Fibroblast of pulmonary artery (primary cell): ENCODE measurements at regions not wholly inside any gene's neighbourhood (a gene's known extent, or its start where the extent isn't known, plus 50 kb on each side); places are given as distances from the start of the nearest gene placed in this dataset.

Experiments used
- DNase-seq: peaks from one replicate; pipeline ENCODE4 v3.0.0-alpha.2; 2010; ENCODE audit warnings: low read depth
- H3K4me3 ChIP-seq: replicated peaks from 2 replicates; pipeline ENCODE4 v1.5.1; 2011; ENCODE audit warnings: low read depth, mild to moderate bottlenecking, control low read depth, low read length, moderate library complexity
- TF ChIP-seq, protein P1 (sequence below): IDR thresholded peaks from 2 replicates; pipeline ENCODE4 v1.5.1; 2011; ENCODE audit warnings: mild to moderate bottlenecking, control low read depth, low read length, inconsistent platforms; ENCODE audit errors: missing control alignments

DNA sequence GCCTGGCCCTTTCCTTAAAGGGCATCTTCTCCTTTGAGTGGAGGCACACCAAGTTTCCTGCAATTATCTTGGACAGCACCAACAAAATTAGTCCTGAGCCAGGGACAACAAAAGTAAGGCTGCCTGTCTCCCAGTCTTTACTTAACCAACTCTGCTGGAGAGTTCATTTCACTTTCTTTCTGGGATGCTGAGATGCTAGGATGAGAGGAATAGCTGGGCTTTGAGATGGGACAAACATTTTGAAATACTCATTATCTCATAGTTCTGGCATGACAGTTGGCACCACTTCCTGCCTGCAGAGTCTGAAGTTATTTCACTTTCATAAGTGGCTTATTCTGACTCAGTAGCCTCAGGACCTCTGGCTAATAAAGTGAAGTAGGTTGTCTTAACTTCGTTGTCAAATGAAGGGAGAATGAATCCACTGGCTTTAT lies 157.0 kb downstream of the C9orf152 start:
- TF ChIP-seq, protein P1, sequence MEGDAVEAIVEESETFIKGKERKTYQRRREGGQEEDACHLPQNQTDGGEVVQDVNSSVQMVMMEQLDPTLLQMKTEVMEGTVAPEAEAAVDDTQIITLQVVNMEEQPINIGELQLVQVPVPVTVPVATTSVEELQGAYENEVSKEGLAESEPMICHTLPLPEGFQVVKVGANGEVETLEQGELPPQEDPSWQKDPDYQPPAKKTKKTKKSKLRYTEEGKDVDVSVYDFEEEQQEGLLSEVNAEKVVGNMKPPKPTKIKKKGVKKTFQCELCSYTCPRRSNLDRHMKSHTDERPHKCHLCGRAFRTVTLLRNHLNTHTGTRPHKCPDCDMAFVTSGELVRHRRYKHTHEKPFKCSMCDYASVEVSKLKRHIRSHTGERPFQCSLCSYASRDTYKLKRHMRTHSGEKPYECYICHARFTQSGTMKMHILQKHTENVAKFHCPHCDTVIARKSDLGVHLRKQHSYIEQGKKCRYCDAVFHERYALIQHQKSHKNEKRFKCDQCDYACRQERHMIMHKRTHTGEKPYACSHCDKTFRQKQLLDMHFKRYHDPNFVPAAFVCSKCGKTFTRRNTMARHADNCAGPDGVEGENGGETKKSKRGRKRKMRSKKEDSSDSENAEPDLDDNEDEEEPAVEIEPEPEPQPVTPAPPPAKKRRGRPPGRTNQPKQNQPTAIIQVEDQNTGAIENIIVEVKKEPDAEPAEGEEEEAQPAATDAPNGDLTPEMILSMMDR, result no peak
- peak; percentile 88 for DNase-seq
- peak overlapping the region; percentile 98 for H3K4me3 ChIP-seq

DNA sequence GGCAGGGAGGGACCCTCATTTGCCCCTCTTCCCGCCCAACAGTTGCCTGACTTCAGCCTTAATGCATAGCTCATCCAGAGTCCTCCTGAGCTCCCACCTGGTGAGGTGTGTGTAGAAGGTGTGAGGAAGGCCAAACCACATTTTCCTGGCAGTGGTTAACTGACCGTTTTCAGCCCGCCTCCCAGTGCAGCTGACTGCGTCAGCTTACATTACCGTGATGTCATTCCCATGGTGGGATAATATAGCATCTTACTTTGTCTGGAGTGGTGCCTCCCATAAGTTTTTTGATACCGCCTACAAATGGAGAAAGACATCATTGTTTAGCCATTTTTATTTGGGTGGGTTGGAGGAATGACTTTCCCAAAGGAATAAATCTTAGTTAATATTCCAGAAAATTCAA lies 151.9 kb downstream of the C9orf152 start:
- no peak for DNase-seq
- TF ChIP-seq, protein P1, result no peak
- no peak overlapping the region for H3K4me3 ChIP-seq

DNA sequence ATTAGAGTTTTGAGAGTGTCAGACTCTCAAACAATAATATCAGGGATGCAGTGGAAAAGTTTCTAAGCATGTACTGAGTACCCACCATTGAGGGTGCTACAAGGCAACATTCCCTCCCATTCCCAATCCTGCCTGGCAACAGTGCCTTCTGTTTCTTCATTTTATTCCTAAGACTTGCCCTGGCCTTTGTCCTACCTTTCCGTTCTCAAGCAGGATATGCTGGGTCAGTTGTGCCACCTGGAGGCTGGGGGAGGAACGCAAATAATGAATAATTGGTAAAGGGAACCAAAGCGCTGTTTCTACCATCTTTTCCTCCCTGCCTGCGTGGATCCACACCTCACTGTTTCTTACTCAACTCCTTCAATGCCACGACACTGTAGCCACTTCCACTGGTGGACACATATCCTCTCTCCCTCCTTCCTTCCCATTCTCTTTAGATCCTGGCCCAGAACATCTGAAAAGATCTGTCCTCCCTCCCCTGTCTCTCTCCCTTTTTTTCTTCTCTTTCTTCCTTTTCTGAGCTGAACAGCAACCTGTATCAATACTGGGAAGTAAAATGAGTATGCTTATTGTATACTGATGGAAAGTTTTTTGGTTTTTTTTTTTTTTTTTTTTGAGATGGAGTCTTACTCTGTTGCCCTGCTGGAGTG lies 149.5 kb downstream of the C9orf152 start:
- H3K4me3 ChIP-seq, result no peak overlapping the region
- TF ChIP-seq, protein P1, result peak; percentile 51
- DNase-seq, result peak; percentile 69

DNA sequence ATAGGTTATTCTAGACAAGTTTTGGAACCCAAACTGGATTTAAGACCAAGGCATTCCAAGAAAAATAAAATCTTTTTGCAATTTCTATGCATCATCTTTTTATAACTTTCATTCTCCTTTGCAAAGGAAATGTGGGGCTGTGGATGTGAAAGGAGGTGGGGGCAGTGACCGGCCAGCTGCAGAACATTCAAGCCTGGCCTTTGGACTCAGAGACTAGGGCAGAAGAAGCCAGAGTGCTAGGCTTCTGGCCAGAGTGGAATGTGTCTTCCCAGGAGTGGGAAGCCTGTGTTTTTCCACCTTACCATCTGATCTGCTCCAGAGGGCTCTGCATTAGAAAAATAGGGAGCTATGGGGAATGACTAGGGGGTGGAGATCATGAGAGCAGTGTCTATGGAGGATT lies 148.5 kb downstream of the C9orf152 start:
- no peak overlapping the region for H3K4me3 ChIP-seq
- TF ChIP-seq, protein P1, result no peak
- DNase-seq, result no peak

GRCh38 chr9:110064803-110065202 lies 143.2 kb downstream of the C9orf152 start:
- no peak overlapping the region for H3K4me3 ChIP-seq
- TF ChIP-seq, protein P1, result no peak

DNA sequence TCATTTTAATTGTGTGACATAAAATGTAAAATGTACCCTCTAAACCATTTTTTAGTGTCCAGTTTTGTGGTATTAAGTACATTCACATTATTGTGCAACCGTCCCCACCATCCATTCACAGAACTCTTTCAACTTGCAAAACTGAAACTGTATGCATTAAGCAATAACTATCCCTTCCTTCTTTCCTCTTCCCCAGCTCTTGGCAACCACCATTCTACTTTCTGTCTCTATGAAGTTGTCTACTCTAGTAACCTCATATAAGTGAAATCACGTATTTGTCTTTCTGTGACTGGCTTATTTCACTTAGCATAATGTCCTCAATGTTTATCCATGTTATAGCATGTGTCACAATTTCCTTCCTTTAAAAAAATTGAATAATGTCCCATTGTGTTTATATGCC lies 142.4 kb downstream of the C9orf152 start:
- DNase-seq, result peak; percentile 89
- H3K4me3 ChIP-seq, result no peak overlapping the region
- TF ChIP-seq, protein P1, result no peak

More at GRCh38 chr9:110064803-110065202, 143.2 kb downstream of the C9orf152 start:
- no peak for DNase-seq
